ENCODE measurements at regions not wholly inside any gene's neighbourhood (a gene's known extent, or its start where the extent isn't known, plus 50 kb on each side); places are given as distances from the start of the nearest gene placed in this dataset.

DNA sequence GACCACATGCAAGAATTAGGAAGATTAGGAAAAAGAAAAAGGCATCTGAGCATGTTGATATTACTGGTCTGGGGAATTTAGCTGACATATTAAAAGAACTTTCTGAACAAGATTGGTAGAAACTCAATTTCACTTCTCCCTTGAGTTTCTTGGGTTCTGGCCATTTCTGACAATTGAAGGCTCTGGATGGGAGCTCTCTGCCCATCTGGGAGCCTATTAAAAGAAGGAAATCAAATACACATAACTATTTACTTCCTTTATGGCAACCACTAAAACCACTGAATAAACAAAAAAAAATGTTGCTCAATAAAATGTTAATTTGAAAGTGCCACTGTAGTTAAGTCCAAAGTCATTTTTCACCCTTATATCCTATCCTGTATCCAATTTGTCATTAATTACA is 216.8 kb upstream of the HNMT start:
- no peaks in the 10 kb centered on the region for H3K9me3 ChIP-seq (ENCODE audit: insufficient read depth, low read depth)
- H4K20me1 ChIP-seq (ENCODE audit: insufficient read depth) = no peaks in the 10 kb centered on the region
- no peak overlapping the region for H3K27ac ChIP-seq
- no peaks in the 10 kb centered on the region for H3K4me1 ChIP-seq (replicated peaks; ENCODE audit: insufficient read depth)
- no TSS peak for BruUV-seq (replicated peaks)
- no peak overlapping the region for H3K4me3 ChIP-seq
- H3K9me2 ChIP-seq (ENCODE audit: insufficient read depth) = no peaks in the 10 kb centered on the region
- POLR2A ChIA-PET (ENCODE audit: unreplicated experiment) = interaction anchor here (0.6 kb wide), 1 partner anchor 973 kb away, joined by 3 read pairs; no protein-coding TSS in a partner anchor
- intact Hi-C loops (cut with micrococcal nuclease; ENCODE audit: unreplicated experiment) = no loop called here
- H3K27me3 ChIP-seq (ENCODE audit: insufficient read depth, low read depth) = no peaks in the 10 kb centered on the region
- no peak overlapping the region for H3K4me2 ChIP-seq
- TF ChIP-seq EZH2 (IDR thresholded peaks at IDR 0.05; ENCODE audit: low read depth) = no peak
- TF ChIP-seq, protein P1, sequence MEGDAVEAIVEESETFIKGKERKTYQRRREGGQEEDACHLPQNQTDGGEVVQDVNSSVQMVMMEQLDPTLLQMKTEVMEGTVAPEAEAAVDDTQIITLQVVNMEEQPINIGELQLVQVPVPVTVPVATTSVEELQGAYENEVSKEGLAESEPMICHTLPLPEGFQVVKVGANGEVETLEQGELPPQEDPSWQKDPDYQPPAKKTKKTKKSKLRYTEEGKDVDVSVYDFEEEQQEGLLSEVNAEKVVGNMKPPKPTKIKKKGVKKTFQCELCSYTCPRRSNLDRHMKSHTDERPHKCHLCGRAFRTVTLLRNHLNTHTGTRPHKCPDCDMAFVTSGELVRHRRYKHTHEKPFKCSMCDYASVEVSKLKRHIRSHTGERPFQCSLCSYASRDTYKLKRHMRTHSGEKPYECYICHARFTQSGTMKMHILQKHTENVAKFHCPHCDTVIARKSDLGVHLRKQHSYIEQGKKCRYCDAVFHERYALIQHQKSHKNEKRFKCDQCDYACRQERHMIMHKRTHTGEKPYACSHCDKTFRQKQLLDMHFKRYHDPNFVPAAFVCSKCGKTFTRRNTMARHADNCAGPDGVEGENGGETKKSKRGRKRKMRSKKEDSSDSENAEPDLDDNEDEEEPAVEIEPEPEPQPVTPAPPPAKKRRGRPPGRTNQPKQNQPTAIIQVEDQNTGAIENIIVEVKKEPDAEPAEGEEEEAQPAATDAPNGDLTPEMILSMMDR (conservative IDR thresholded peaks at IDR 0.05) = no peak
- CTCF ChIA-PET = no interaction called here
- H3K36me3 ChIP-seq (ENCODE audit: low read depth) = no peaks in the 10 kb centered on the region
- H2AFZ ChIP-seq = no peak overlapping the region
- DNase-seq = no peak
- H3F3A ChIP-seq (ENCODE audit: insufficient read depth, low read depth) = no peaks in the 10 kb centered on the region
- no peaks in the 10 kb centered on the region for H3K79me2 ChIP-seq (ENCODE audit: low read depth)

DNA sequence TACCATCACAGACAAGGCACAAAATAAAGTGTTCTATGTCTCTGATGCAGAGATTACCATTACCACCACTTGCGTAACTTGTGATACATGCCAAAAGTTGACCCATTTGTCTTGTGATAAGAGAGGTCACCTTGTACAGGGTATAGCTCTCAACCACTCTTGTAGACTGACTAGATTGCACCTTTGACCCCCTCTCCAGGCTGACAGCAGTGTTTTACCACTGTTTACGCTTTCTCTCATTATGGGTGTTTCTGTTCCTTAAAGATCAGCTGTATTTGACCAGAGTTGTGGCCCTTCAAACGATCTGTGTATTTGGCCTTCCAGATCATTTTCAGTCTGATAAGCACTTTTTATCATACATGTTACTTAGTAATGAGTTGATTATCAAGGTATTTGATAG is 215.7 kb upstream of the HNMT start:
- no peaks in the 10 kb centered on the region for H3K9me2 ChIP-seq (ENCODE audit: insufficient read depth)
- no peak overlapping the region for H2AFZ ChIP-seq
- no peaks in the 10 kb centered on the region for H3K9me3 ChIP-seq (ENCODE audit: insufficient read depth, low read depth)
- no TSS peak for BruUV-seq (replicated peaks)
- H3K27ac ChIP-seq = no peak overlapping the region
- no peak for TF ChIP-seq EZH2 (IDR thresholded peaks at IDR 0.05; ENCODE audit: low read depth)
- TF ChIP-seq, protein P1 (conservative IDR thresholded peaks at IDR 0.05) = no peak
- no peaks in the 10 kb centered on the region for H3F3A ChIP-seq (ENCODE audit: insufficient read depth, low read depth)
- DNase-seq = no peak
- POLR2A ChIA-PET (ENCODE audit: unreplicated experiment) = no interaction called here
- no peaks in the 10 kb centered on the region for H3K36me3 ChIP-seq (ENCODE audit: low read depth)
- no peaks in the 10 kb centered on the region for H4K20me1 ChIP-seq (ENCODE audit: insufficient read depth)
- intact Hi-C loops (cut with micrococcal nuclease; ENCODE audit: unreplicated experiment) = no loop called here
- H3K4me1 ChIP-seq (replicated peaks; ENCODE audit: insufficient read depth) = no peaks in the 10 kb centered on the region
- CTCF ChIA-PET = no interaction called here
- no peaks in the 10 kb centered on the region for H3K27me3 ChIP-seq (ENCODE audit: insufficient read depth, low read depth)
- no peaks in the 10 kb centered on the region for H3K79me2 ChIP-seq (ENCODE audit: low read depth)
- no peak overlapping the region for H3K4me2 ChIP-seq
- no peak overlapping the region for H3K4me3 ChIP-seq

DNA sequence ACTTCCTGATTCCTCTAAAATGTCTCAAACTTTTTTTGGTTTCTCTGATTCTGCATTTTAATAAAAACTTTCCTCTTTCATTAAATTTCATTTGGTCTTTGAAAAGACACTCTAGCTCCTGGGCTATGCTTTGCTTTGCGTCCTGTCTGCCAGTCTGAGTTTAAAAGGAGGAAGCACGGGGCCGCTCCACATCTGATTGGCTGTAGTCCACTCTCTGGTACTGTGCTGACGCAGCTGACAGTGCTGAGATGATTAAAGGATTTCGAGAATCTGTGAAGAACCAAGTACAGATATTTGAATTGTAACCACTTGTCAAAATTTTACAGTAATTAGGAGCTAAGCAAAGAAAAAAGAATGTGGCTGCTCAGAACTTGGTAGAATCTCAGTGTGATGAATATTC is 199.6 kb upstream of the HNMT start:
- ChIA-PET CTCF (no interaction called here), POLR2A (ENCODE audit: unreplicated experiment) (interaction anchor here (0.6 kb wide), 1 partner anchor 394 kb away, joined by 4 read pairs; no protein-coding TSS in a partner anchor)
- Histone ChIP-seq H3F3A (ENCODE audit: insufficient read depth, low read depth) (no peaks in the 10 kb centered on the region), H3K9me3 (ENCODE audit: insufficient read depth, low read depth) (no peaks in the 10 kb centered on the region), H3K4me1 (replicated peaks; ENCODE audit: insufficient read depth) (no peaks in the 10 kb centered on the region), H3K36me3 (ENCODE audit: low read depth) (no peaks in the 10 kb centered on the region), H3K27me3 (ENCODE audit: insufficient read depth, low read depth) (no peaks in the 10 kb centered on the region), H3K4me3 (no peak overlapping the region), H2AFZ (no peak overlapping the region), H3K9me2 (ENCODE audit: insufficient read depth) (no peaks in the 10 kb centered on the region), H3K27ac (no peak overlapping the region), H3K79me2 (ENCODE audit: low read depth) (no peaks in the 10 kb centered on the region), H3K4me2 (no peak overlapping the region), H4K20me1 (ENCODE audit: insufficient read depth) (no peaks in the 10 kb centered on the region)
- intact Hi-C loops (cut with micrococcal nuclease; ENCODE audit: unreplicated experiment) = no loop called here
- TF ChIP-seq EZH2 (IDR thresholded peaks at IDR 0.05; ENCODE audit: low read depth) = no peak
- TF ChIP-seq, protein P1 (conservative IDR thresholded peaks at IDR 0.05) = no peak
- no TSS peak for BruUV-seq (replicated peaks)
- no peak for DNase-seq
